HG03095 (cell line): ENCODE measurements at regions not wholly inside any gene's neighbourhood (a gene's known extent, or its start where the extent isn't known, plus 50 kb on each side); places are given as distances from the start of the nearest gene placed in this dataset.

ENCODE experiments used
- ATAC-seq: cut with Tn5 transposase; IDR thresholded peaks from one replicate; pipeline ENCODE4 v1.9.1; 2021; ENCODE audit warnings: moderate library complexity; ENCODE audit not compliant: unreplicated experiment

DNA sequence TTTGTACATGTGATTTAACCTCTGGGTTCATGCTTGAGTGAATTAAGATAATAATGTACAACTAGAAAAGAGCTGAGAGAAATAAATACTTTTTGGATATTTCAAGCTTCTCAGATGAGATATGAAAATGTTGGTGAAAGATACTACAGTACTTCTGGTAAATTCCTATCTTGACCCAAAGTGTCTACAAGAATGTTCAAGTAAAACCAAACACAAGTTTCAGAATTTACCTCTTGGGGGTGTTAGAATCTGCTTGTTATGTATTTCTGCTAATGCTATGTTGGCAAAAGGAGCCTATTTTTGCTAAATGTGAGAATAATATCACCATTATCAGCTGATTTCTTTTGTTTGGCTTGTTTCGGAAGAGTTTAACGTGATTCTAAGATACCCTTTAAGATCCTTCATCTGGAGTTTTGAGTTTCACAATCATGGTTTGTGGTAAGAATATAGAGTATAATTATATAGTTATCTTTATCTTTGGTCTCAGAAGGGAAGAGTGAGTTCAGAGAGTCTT, 388.5 kb downstream of the LMO4 start:
- no peak for ATAC-seq

DNA sequence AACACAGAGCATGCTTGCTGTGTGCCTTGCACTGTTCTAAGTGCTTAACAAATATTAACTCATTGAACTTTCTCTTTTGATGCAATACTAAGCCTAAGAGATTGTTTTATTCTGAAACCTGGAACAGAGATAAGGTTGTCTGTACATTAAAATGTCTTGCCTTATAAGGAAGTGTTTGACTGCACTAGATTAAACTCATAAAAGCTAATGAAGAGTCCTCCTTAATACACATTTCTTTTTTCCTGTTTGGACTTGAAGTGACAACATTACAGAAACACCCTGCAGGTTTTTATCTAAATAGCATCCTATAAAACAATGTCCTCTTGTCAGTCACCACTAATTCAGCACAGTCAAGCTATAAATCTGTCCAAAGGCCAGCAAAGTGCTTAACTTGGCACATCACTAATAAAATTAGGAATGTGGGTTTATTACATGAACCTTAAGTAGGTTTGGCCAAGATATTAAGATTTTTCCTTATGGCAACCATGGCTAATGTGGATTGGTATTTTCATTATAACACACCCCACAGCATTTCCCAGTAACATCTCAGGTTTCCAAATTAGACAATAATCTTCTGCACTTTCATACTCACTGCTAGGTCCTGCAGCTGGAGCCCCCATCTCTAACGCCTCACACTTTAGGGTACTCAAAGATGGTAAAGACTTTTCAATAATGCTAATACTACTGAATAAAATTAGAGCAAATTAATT, 389.7 kb downstream of the LMO4 start:
- ATAC-seq, result no peak

GRCh38 chr1:87719658-87720057, 391.0 kb downstream of the LMO4 start:
- ATAC-seq, result no peak

DNA sequence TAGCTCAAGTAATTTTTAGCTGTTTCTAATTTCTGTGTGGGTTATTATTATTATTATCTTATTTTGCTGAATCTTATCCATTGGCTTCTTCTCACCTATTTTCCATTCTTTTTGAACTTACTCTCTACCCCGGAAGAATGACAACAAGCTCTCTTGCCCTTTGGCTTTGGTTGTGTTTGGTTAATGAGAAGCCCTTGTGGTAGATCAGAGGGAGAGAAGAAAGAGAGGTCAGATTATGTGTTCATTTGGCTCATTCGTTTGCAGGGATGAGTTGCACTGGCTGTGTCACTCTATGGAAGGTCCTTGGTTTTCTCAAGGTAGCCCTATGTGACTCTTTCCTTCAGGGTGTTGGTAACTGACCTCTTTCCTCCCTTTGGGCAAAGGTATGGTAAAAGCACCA, 391.9 kb downstream of the LMO4 start:
- ATAC-seq, result no peak

DNA sequence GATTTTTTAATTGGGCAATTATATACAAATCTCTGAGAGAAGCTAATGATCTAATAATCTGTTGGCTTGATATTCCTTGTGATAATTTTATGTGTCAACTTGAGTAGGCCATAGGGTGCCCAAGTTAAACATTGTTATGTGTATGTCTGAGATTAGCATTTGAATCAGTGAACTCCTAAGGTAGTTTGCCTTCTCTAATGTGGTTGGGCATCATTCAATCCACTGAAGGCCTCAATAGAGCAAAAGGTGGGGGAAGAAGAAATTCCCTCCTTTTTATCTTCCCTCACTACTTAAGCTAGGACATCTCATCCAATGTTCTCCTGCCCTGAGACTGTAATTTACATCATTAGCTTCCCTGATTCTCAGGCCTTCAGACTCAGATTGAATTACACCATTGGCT, 394.5 kb downstream of the LMO4 start:
- no peak for ATAC-seq

DNA sequence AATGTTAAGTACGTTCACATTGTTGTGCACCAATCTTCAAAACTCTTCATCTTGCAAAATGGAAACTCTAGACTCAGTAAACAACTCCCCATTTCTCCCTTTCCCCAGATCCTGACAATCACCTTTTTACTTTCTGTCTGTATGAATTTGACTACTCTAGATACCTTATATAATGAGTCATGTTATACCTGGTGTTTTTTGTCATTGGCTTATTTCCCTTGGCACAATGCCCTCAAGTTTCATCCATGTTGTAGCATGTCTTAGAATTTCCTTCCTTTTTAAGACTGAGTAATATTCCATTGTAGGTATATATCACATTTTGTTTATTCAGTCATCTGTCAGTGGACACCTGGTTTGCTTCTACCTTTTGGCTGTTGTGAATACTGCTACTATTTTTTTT, 399.5 kb downstream of the LMO4 start:
- ATAC-seq, result no peak

DNA sequence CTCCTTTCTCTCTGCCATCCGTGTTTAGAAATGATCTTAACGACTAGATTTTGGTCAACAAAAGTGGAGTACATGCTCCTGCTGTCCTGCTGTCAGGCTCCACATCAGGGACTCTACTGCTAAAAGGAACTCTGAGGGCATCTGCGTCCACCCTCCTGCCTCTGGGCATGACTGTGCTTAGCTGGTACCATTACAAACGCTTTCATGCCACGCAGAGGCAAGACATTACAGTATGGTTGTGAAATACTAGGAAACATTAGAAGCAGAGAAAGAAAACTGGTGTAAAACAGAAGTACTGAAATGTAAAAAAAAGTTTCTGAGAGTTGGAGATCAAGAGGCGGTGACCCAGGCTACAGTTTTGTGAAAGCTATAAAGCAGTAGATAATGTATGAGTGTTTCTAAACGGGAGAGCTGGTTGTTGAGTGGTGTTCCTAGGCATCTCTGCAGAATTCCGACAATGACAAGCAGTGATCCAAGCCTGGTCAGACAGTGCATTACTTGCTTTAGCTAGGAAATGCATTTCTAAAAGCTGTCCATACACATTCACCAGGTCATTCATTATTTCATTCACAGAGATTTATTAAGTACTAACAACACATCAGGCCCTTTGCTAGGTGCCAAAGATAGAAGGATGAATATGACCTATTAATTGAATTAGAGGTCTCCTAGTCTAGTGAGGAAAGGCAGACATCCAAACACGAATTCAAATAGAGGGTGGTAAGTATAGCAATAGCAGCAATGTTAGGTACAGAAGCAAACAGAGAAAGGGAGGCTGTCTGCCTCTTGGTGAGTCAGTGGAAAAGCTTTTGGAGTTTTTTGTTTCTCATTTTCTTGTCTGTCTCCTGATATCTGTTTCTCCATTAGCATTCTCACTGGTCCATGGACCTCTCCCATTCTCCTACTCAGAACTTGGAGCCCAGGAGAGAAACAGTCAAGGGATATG, 401.9 kb downstream of the LMO4 start:
- no peak for ATAC-seq

- ATAC-seq, result no peak
These were observed 404.7 kb downstream of the LMO4 start for GRCh38 chr1:87733386-87733785.

DNA sequence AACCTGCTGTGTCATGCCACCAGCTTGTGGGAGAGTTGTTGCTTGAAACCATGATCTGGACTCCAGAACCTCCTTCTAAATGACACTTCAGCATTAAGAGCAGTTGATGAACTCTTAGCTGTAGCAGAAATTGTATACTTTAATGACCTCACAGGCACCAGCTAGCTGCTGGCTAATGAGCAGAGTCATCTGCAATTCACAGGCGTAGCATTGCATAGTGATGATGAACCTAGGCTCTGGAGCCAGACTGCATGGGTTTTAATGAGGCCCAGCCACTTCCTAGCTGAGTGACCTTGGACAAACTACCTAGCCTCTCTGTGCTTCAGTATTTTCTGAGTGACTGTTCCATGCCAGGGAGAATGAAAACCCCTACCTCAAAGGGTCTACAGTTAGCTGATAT, 407.1 kb downstream of the LMO4 start:
- no peak for ATAC-seq

GRCh38 chr1:87739141-87739540, 410.5 kb downstream of the LMO4 start:
- ATAC-seq, result no peak

- ATAC-seq, result no peak
These were observed 411.0 kb downstream of the LMO4 start for GRCh38 chr1:87739704-87740103.

DNA sequence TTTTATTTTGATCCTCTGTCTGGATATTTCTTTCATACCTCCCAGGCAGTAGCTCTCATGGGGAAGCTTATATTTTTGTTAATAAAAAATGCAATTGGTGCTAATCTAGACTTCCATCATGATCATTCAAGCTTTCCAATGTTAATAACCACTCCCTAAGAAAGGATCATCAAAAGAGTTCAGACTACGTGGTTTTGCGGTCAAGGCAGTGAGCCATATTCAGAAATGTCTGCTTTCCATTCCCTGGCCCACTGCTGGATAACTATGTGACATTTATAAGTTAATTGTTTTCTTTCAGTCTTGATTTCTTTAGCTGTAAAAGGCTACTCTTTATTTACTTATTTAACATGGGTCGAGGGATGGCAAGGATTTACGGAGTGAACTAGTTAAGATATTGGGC, 414.6 kb downstream of the LMO4 start:
- no peak for ATAC-seq

- ATAC-seq, result no peak
These were observed 415.4 kb downstream of the LMO4 start for GRCh38 chr1:87744056-87744455.

DNA sequence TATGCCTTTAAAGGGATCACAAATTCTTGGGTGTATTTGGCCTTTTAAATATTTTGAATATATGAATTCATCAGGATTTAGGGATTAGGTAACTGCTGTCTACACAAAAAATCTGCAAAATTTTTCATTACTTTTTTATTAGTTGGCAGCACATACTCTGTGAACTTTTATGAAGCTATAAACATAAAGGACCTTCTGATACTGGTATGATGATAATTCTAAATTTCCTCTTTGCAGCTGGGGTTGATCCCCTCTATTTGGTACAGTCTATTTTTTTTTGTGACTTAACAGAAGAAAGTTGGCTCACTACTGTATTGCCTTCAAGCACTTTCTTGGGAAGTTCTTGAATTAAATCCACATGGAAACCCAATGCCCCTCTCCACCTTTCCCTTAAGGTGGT, 416.1 kb downstream of the LMO4 start:
- no peak for ATAC-seq

DNA sequence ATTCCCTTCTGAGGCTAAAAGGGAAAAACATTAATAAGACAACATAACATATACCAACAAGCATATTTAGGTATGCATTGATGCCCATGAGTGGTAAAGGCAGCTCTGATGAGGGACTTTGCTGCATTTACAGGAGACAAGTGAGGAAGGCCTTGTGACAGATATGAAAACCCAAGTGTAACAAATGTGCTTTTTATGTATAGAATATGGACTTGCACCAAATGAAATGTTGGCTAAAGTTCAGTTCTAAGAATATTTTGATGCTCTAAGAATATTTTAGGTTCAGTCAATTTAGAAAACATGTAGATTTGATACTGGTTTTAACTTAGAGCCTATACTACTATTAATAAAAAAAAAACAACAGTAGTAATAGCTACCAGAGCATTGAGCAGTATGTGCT, 424.7 kb downstream of the LMO4 start:
- ATAC-seq, result no peak

DNA sequence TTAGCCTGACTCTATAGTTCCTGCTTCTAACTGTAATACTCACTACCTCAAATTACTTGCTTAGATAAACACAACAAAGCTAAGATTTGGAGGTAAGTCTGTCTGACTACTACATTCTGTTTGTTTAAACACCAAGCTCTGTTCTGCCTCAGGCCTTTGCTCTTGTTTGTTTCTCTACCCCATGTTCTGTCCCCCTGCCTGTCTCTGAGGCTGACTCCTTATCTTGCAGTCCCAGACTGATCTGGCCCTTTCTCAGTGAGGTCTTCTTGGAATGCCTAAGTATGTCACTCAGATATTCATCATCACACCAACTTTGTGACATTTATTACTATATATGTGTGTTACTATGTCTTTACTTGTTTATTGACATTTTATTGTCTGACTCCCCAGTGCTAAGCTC, 425.5 kb downstream of the LMO4 start:
- ATAC-seq, result no peak

- ATAC-seq, result no peak
These were observed 429.0 kb downstream of the LMO4 start for GRCh38 chr1:87757676-87758075.

GRCh38 chr1:87759421-87760087, 430.9 kb downstream of the LMO4 start:
- ATAC-seq, result no peak

DNA sequence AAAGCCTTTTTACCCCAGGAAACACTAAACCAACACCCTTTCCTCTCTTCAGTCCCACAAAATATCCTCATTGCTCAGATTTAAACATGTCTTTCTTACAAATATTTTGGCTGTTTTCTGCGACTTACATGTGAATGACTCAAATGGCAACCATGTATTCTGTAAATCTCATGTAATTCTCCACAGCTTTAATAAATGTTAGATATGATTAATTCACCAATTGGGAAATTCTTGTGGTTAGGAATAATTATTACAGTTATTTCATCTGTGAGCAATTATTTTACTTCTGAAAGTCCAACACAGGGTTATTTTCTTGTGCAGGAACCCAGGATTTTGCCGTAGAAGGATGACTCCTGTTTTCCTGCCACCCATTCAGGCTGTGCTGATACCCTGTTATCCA, 431.5 kb downstream of the LMO4 start:
- no peak for ATAC-seq

DNA sequence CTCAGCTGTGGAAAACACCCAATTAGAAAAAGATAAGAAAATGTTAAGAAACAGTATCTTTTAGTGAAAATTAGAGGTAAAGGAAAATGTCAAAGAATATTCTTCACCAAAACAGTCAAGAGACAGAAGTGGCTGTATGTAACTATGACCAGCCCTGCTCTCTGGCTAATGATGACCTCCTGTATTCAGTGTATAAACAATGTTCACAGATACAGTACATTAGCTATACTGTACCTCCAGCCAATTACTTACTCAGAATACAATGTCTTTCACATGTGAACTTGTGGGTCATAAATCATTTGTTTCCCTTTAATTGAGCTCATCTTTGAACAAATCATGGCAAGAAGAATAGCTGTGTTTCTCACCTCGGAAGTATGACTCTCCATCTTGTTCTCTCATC, 432.0 kb downstream of the LMO4 start:
- no peak for ATAC-seq

GRCh38 chr1:87763483-87763882, 434.8 kb downstream of the LMO4 start:
- no peak for ATAC-seq
